H1 (cell line): ENCODE measurements at regions not wholly inside any gene's neighbourhood (a gene's known extent, or its start where the extent isn't known, plus 50 kb on each side); places are given as distances from the start of the nearest gene placed in this dataset.

Experiments used
- CTCF ChIA-PET: fragments of 300-600 bp; sonication (Branson Sonifier 250); formaldehyde crosslinking; loops from one replicate; lab custom pipeline; 2021; ENCODE audit not compliant: partially characterized antibody; lab: Charles Lee
- POLR2A ChIA-PET: fragments of 300-600 bp; sonication (Branson Sonifier 250); formaldehyde crosslinking; loops from one replicate; lab custom pipeline; 2021; ENCODE audit warnings: inconsistent platforms; ENCODE audit not compliant: partially characterized antibody; lab: Charles Lee
- DNase-seq, 2 experiments: peaks; one replicate each; pipeline versions ENCODE4 v3.0.0 to v3.0.0-alpha.2; 2010 to 2022; ENCODE audit warnings: low spot score in 2 of 2, low read depth in 1 of 2, mixed read lengths in 1 of 2
- FAIRE-seq: peaks from 2 replicates; lab custom pipeline; 2011; peaks lifted over from hg19 to GRCh38; lab: Jason Lieb, UNC
- H2AFZ ChIP-seq: 2 replicates; pipeline ENCODE4 v1.8.1; 2012; ENCODE audit warnings: low read length, inconsistent platforms
- H2AK5ac ChIP-seq: 2 replicates; pipeline ENCODE4 v1.6.1; 2013; ENCODE audit warnings: low read depth, low read length
- H2BK120ac ChIP-seq: replicated peaks from 2 replicates; pipeline ENCODE3; 2013; ENCODE audit warnings: low read depth, low read length, inconsistent platforms
- H2BK12ac ChIP-seq: 2 replicates; pipeline ENCODE4 v1.6.1; 2013; ENCODE audit warnings: low read depth, low read length
- H2BK15ac ChIP-seq: 2 replicates; pipeline ENCODE4 v1.6.1; 2013; ENCODE audit warnings: low read length
- H2BK20ac ChIP-seq: 2 replicates; pipeline ENCODE4 v1.6.1; 2013; ENCODE audit warnings: low read length
- H2BK5ac ChIP-seq: 2 replicates; pipeline ENCODE4 v1.6.1; 2013; ENCODE audit warnings: low read depth, low read length
- H3K14ac ChIP-seq: 2 replicates; pipeline ENCODE4 v1.6.1; 2013; ENCODE audit warnings: inconsistent platforms; ENCODE audit not compliant: insufficient read length
- H3K18ac ChIP-seq: 2 replicates; pipeline ENCODE4 v1.6.1; 2013; ENCODE audit warnings: low read length; ENCODE audit errors: extremely low read depth
- H3K23ac ChIP-seq: 2 replicates; pipeline ENCODE4 v1.6.1; 2013; ENCODE audit warnings: inconsistent platforms; ENCODE audit not compliant: insufficient read length
- H3K23me2 ChIP-seq: 2 replicates; pipeline ENCODE4 v1.6.1; 2013; ENCODE audit warnings: low read depth, low read length
- H3K27ac ChIP-seq: 2 replicates; pipeline ENCODE4 v1.6.1; 2011; ENCODE audit warnings: low read depth, low read length, inconsistent platforms
- H3K27me3 ChIP-seq, 4 experiments: replicated peaks in 1 of 4; 1 replicate in 1 of 4; 2 replicates in 3 of 4; pipeline versions ENCODE4 v1.6.1 to v1.8.1; 2011 to 2013; ENCODE audit warnings: low read length in 3 of 4, mild to moderate bottlenecking in 3 of 4, inconsistent platforms in 2 of 4, mixed read lengths in 2 of 4, moderate library complexity in 1 of 4; ENCODE audit not compliant: control insufficient read depth in 3 of 4, insufficient read depth in 3 of 4; ENCODE audit errors: extremely low read depth in 1 of 4
- H3K36me3 ChIP-seq, 4 experiments: 2 replicates each; pipeline versions ENCODE4 v1.6.1 to v1.8.1; 2011 to 2013; ENCODE audit warnings: mild to moderate bottlenecking in 4 of 4, low read length in 3 of 4, moderate library complexity in 2 of 4, control low read depth in 1 of 4, inconsistent platforms in 1 of 4; ENCODE audit not compliant: insufficient read depth in 4 of 4, control insufficient read depth in 2 of 4
- H3K4ac ChIP-seq: replicated peaks from 2 replicates; pipeline ENCODE3; 2013; ENCODE audit warnings: low read length, low read depth, mixed read lengths, inconsistent platforms; ENCODE audit not compliant: insufficient read length
- H3K4me1 ChIP-seq, 4 experiments: replicated peaks in 1 of 4; 1 replicate in 1 of 4; 2 replicates in 3 of 4; pipeline versions ENCODE4 v1.6.1 to v1.8.1; 2011 to 2013; ENCODE audit warnings: low read length in 3 of 4, inconsistent platforms in 2 of 4, mixed read lengths in 1 of 4; ENCODE audit not compliant: insufficient read depth in 4 of 4, control insufficient read depth in 3 of 4
- H3K4me2 ChIP-seq, 2 experiments: 2 replicates each; pipeline versions ENCODE4 v1.6.1 to v1.8.1; 2011 to 2013; ENCODE audit warnings: low read depth in 2 of 2, low read length in 2 of 2, control low read depth in 1 of 2, inconsistent platforms in 1 of 2, mild to moderate bottlenecking in 1 of 2; ENCODE audit not compliant: insufficient read depth in 1 of 2
- H3K4me3 ChIP-seq, 4 experiments: fragments of 200-600, 300-600 bp in 1 of 4; sonication (generic), shearing (Covaris generic), sonication (Bioruptor Twin) in 1 of 4; 2 replicates each; pipeline versions ENCODE4 v1.5.1 to v1.8.1; 2011 to 2016; ENCODE audit warnings: low read length in 4 of 4, low read depth in 3 of 4, control low read depth in 2 of 4, inconsistent platforms in 2 of 4, mild to moderate bottlenecking in 2 of 4, mixed read lengths in 1 of 4, moderate library complexity in 1 of 4; ENCODE audit not compliant: insufficient read depth in 2 of 4; ENCODE audit errors: extremely low read depth in 1 of 4
- H3K56ac ChIP-seq: replicated peaks from 2 replicates; pipeline ENCODE3; 2013; ENCODE audit warnings: low read depth, mild to moderate bottlenecking, mixed read lengths, low read length, inconsistent platforms; ENCODE audit not compliant: insufficient read length
- H3K79me1 ChIP-seq: 2 replicates; pipeline ENCODE4 v1.6.1; 2013; ENCODE audit warnings: low read depth, low read length, control low read depth
- H3K79me2 ChIP-seq, 2 experiments: 2 replicates each; pipeline versions ENCODE4 v1.6.1 to v1.8.1; 2012 to 2013; ENCODE audit warnings: low read length in 2 of 2, mild to moderate bottlenecking in 2 of 2, inconsistent platforms in 1 of 2; ENCODE audit not compliant: insufficient read depth in 2 of 2, control insufficient read depth in 1 of 2
- H3K9ac ChIP-seq, 4 experiments: replicated peaks in 1 of 4; 1 replicate in 1 of 4; 2 replicates in 3 of 4; pipeline versions ENCODE4 v1.6.1 to v1.8.1; 2011 to 2013; ENCODE audit warnings: low read depth in 3 of 4, low read length in 3 of 4, control low read depth in 2 of 4, mild to moderate bottlenecking in 2 of 4, moderate library complexity in 2 of 4, inconsistent platforms in 1 of 4; ENCODE audit errors: extremely low read depth in 1 of 4
- H3K9me3 ChIP-seq, 2 experiments: 2 replicates each; pipeline versions ENCODE4 v1.6.1 to v1.8.1; 2012 to 2013; ENCODE audit warnings: mild to moderate bottlenecking in 2 of 2, moderate library complexity in 2 of 2, control low read depth in 1 of 2, inconsistent platforms in 1 of 2, low read depth in 1 of 2, low read length in 1 of 2, mixed read lengths in 1 of 2; ENCODE audit not compliant: insufficient read depth in 2 of 2
- H4K20me1 ChIP-seq, 2 experiments: replicated peaks in 1 of 2; 2 replicates each; pipeline versions ENCODE3 to v1.8.1; 2011 to 2013; ENCODE audit warnings: inconsistent platforms in 2 of 2, low read length in 2 of 2, mild to moderate bottlenecking in 1 of 2; ENCODE audit not compliant: insufficient read depth in 2 of 2, control insufficient read depth in 1 of 2
- H4K5ac ChIP-seq: 2 replicates; pipeline ENCODE4 v1.6.1; 2013; ENCODE audit warnings: low read length, low read depth, mixed read lengths, inconsistent platforms; ENCODE audit not compliant: insufficient read length
- H4K8ac ChIP-seq: 2 replicates; pipeline ENCODE4 v1.8.0; 2013; ENCODE audit warnings: mild to moderate bottlenecking, moderate library complexity, low read length, inconsistent platforms; ENCODE audit not compliant: insufficient read depth; ENCODE audit errors: extremely low read depth
- H4K91ac ChIP-seq: replicated peaks from 2 replicates; pipeline ENCODE3; 2013; ENCODE audit warnings: low read length, mixed read lengths, inconsistent platforms; ENCODE audit not compliant: insufficient read length
- CBX5 ChIP-seq: fragments of 300-800, 300-1000 bp; sonication (generic); IDR thresholded peaks from 2 replicates; pipeline ENCODE4 v1.7.1; 2016; ENCODE audit warnings: antibody characterized with exemption, low read length, low read depth
- CBX8 ChIP-seq: fragments of 300-800, 300-1000 bp; sonication (generic); IDR thresholded peaks from 2 replicates; pipeline ENCODE4 v1.7.1; 2016; ENCODE audit warnings: low read depth, low read length, borderline replicate concordance
- CEBPB ChIP-seq: IDR thresholded peaks from 2 replicates; pipeline ENCODE4 v1.6.1; 2012; ENCODE audit warnings: low read depth, low read length
- CREB1 ChIP-seq: IDR thresholded peaks from 2 replicates; pipeline ENCODE4 v1.6.1; 2012; ENCODE audit warnings: inconsistent platforms
- CTCF ChIP-seq, 3 experiments: IDR thresholded peaks; 1 replicate in 2 of 3; 2 replicates in 1 of 3; pipeline versions ENCODE4 v1.5.1 to v1.6.1; 2011; ENCODE audit warnings: low read length in 3 of 3, mild to moderate bottlenecking in 3 of 3, inconsistent platforms in 2 of 3, low read depth in 1 of 3, moderate library complexity in 1 of 3; ENCODE audit not compliant: insufficient read depth in 1 of 3; ENCODE audit errors: control extremely low read depth in 1 of 3
- EGR1 ChIP-seq: IDR thresholded peaks from 2 replicates; pipeline ENCODE4 v1.6.1; 2011; ENCODE audit warnings: low read depth, low read length, borderline replicate concordance
- FOSL1 ChIP-seq: IDR thresholded peaks from 2 replicates; pipeline ENCODE4 v1.6.1; 2011; ENCODE audit warnings: mild to moderate bottlenecking, low read depth, low read length, moderate library complexity; ENCODE audit not compliant: insufficient read depth
- POLR2AphosphoS5 ChIP-seq: IDR thresholded peaks from 2 replicates; pipeline ENCODE4 v1.6.1; 2011; ENCODE audit warnings: low read depth, low read length
- RXRA ChIP-seq: IDR thresholded peaks from 2 replicates; pipeline ENCODE4 v1.6.1; 2011; ENCODE audit warnings: low read depth, mild to moderate bottlenecking, low read length, moderate library complexity; ENCODE audit not compliant: insufficient read depth
- SAP30 ChIP-seq: fragments of 300-600 bp; sonication (generic); IDR thresholded peaks from 2 replicates; pipeline ENCODE4 v1.7.1; 2012; ENCODE audit warnings: low read length, moderate library complexity, mild to moderate bottlenecking, inconsistent platforms; ENCODE audit not compliant: insufficient read depth, insufficient replicate concordance
- SIN3A ChIP-seq, 2 experiments: IDR thresholded peaks in 1 of 2; conservative IDR thresholded peaks in 1 of 2; 2 replicates each; pipeline ENCODE4 v1.6.1; 2011 to 2012; ENCODE audit warnings: low read length in 2 of 2, improper control_type of control experiment in 1 of 2, low read depth in 1 of 2, mild to moderate bottlenecking in 1 of 2
- SIX5 ChIP-seq: IDR thresholded peaks from 2 replicates; pipeline ENCODE4 v1.6.1; 2011; ENCODE audit warnings: mild to moderate bottlenecking, low read depth, low read length
- WGBS, 2 experiments: shearing (Covaris generic) in 1 of 2; methylation state at CpG; one replicate each; pipeline versions ENCODE4 v1.1.6 to v1.1.7; 2013 to 2015; ENCODE audit warnings: low lambda C conversion rate in 2 of 2, mixed read lengths in 2 of 2, inconsistent platforms in 1 of 2, low coverage in 1 of 2, missing lambda C conversion rate in 1 of 2; ENCODE audit not compliant: insufficient replicate concordance in 2 of 2, insufficient coverage in 1 of 2, insufficient read length in 1 of 2; ENCODE audit errors: extremely low coverage in 1 of 2, missing lambda C conversion rate in 1 of 2; 5-methylcytosine and 5-hydroxymethylcytosine counted together

GRCh38 chr4:138086611-138087041 is 155.5 kb downstream of the SLC7A11 start:
- no peak for FAIRE-seq
- no peak for TF ChIP-seq FOSL1
- TF ChIP-seq CREB1 = no peak
- TF ChIP-seq CBX5 = no peak
- TF ChIP-seq POLR2AphosphoS5 = no peak
- no peak for TF ChIP-seq SAP30
- TF ChIP-seq SIN3A (conservative IDR thresholded peaks at IDR 0.05 in 1 of 2, IDR thresholded peaks at IDR 0.05 in 1 of 2; ENCODE audit: low read depth in 1 of 2, low read length in 2 of 2) = no peak
- TF ChIP-seq CBX8 = no peak
- no peak for TF ChIP-seq EGR1
- TF ChIP-seq RXRA = no peak
- no peak for TF ChIP-seq CEBPB
- TF ChIP-seq CTCF (IDR thresholded peaks at IDR 0.05; ENCODE audit: control extremely low read depth in 1 of 3, insufficient read depth in 1 of 3, low read depth in 1 of 3, low read length in 3 of 3) = no peak
- TF ChIP-seq SIX5 = no peak

More at GRCh38 chr4:138086611-138087041, 155.5 kb downstream of the SLC7A11 start:
- POLR2A ChIA-PET = no interaction called here
- peaks cover 0 to 9% of the 10 kb centered on the region in 2 experiments; a peak in 1 of 4 replicates for H3K9me3 ChIP-seq
- H3K23ac ChIP-seq = no peak overlapping the region
- no peaks in the 10 kb centered on the region for H4K20me1 ChIP-seq
- no peak overlapping the region for H2BK120ac ChIP-seq
- no peaks in the 10 kb centered on the region for H3K79me1 ChIP-seq
- H3K4me1 ChIP-seq = no peaks in the 10 kb centered on the region
- H3K79me2 ChIP-seq = no peaks in the 10 kb centered on the region
- H3K36me3 ChIP-seq = no peaks in the 10 kb centered on the region
- no peak overlapping the region for H4K8ac ChIP-seq
- H2BK20ac ChIP-seq = no peak overlapping the region
- H2BK5ac ChIP-seq = no peak overlapping the region
- H3K18ac ChIP-seq = no peak overlapping the region
- no peak overlapping the region for H4K91ac ChIP-seq
- H4K5ac ChIP-seq = no peak overlapping the region
- H3K27ac ChIP-seq = no peak overlapping the region
- DNase-seq = no peak
- H3K14ac ChIP-seq = no peak overlapping the region
- H3K27me3 ChIP-seq = no peaks in the 10 kb centered on the region
- H2BK12ac ChIP-seq = no peak overlapping the region
- CTCF ChIA-PET = interaction anchor here (0.9 to 5.9 kb wide), 7 partner anchors 12 to 90 kb away, joined by 3 to 103 read pairs (median 6); no protein-coding TSS in a partner anchor
- H3K9ac ChIP-seq = no peak overlapping the region
- no peak overlapping the region for H2BK15ac ChIP-seq
- no peaks in the 10 kb centered on the region for H3K23me2 ChIP-seq
- no peak overlapping the region for H2AK5ac ChIP-seq
- H3K4ac ChIP-seq = no peak overlapping the region
- no peak overlapping the region for H3K4me2 ChIP-seq
- H3K56ac ChIP-seq = no peak overlapping the region
- H3K4me3 ChIP-seq = no peak overlapping the region
- H2AFZ ChIP-seq = no peak overlapping the region
- WGBS, 2 experiments = 93% methylated on average over 1 of the region's 1 CpG; no CpG with 5 or more reads in 1 of the 2 experiments
